Gastroesophageal sphincter (tissue), 4 donors: ENCODE measurements at regions not wholly inside any gene's neighbourhood (a gene's known extent, or its start where the extent isn't known, plus 50 kb on each side); places are given as distances from the start of the nearest gene placed in this dataset.

Source experiments
- ATAC-seq: fragments of 150-250 bp; one replicate; pipeline ENCODE4 v1.9.1; 2016; ENCODE audit warnings: mild to moderate bottlenecking, moderate library complexity
- H3K27ac ChIP-seq, 4 donors: fragments of 200-600 bp; sonication (generic) in 3 of 4; 1 replicate in 3 of 4; 2 replicates in 1 of 4; pipeline ENCODE4 v1.5.1; 2016 to 2019
- H3K27me3 ChIP-seq: fragments of 200-600 bp; sonication (generic); one replicate; pipeline ENCODE4 v1.5.1; 2019
- H3K36me3 ChIP-seq, 2 donors: fragments of 200-600 bp; sonication (generic); one replicate each; pipeline ENCODE4 v1.5.1; 2019; ENCODE audit warnings: control low read depth in 1 of 2
- H3K4me1 ChIP-seq, 3 donors: fragments of 200-600 bp; sonication (generic); 1 replicate in 2 of 3; 2 replicates in 1 of 3; pipeline ENCODE4 v1.5.1; 2016 to 2019; ENCODE audit warnings: control low read depth in 2 of 3
- H3K4me3 ChIP-seq, 2 donors: fragments of 200-600 bp; sonication (generic); one replicate each; pipeline ENCODE4 v1.5.1; 2019; ENCODE audit warnings: mild to moderate bottlenecking in 1 of 2, moderate library complexity in 1 of 2
- H3K9me3 ChIP-seq, 3 donors: fragments of 200-600 bp; sonication (generic); one replicate each; pipeline ENCODE4 v1.5.1; 2017 to 2019; ENCODE audit warnings: control low read depth in 2 of 3
- CTCF ChIP-seq, 4 experiments: fragments of 200-600 bp in 2 of 4; fragments of 450-650 bp in 2 of 4; sonication (generic) in 1 of 4; IDR thresholded peaks; one replicate each; pipeline ENCODE4 v1.5.1; 2017 to 2019; ENCODE audit warnings: antibody characterized with exemption in 4 of 4, mild to moderate bottlenecking in 2 of 4, moderate library complexity in 2 of 4
- EP300 ChIP-seq: sonication (generic); formaldehyde crosslinking; IDR thresholded peaks from one replicate; pipeline ENCODE4 v1.6.1; 2017; ENCODE audit warnings: antibody characterized with exemption, mild to moderate bottlenecking
- POLR2A ChIP-seq, 2 donors: fragments of 450-650 bp; IDR thresholded peaks; one replicate each; pipeline ENCODE4 v1.6.1; 2017; ENCODE audit warnings: antibody characterized with exemption in 2 of 2, mild to moderate bottlenecking in 2 of 2, moderate library complexity in 1 of 2
- POLR2AphosphoS5 ChIP-seq: sonication (generic); formaldehyde crosslinking; IDR thresholded peaks from one replicate; pipeline ENCODE4 v1.6.1; 2017; ENCODE audit warnings: antibody characterized with exemption
- WGBS, 2 donors: methylation state at CpG; one replicate each; pipeline ENCODE4 v1.1.5; 2018; ENCODE audit warnings: low coverage in 1 of 2; 5-methylcytosine and 5-hydroxymethylcytosine counted together

- 75 to 85% methylated on average over 1 of the region's 1 CpG for WGBS, 2 donors
- Histone ChIP-seq H3K36me3 (no peaks in the 10 kb centered on the region), H3K4me1 (no peaks in the 10 kb centered on the region), H3K4me3 (no peak overlapping the region), H3K27ac (no peak overlapping the region), H3K9me3 (no peaks in the 10 kb centered on the region), H3K27me3 (no peaks in the 10 kb centered on the region)
- no peak for TF ChIP-seq CTCF (IDR thresholded peaks at IDR 0.05)
- TF ChIP-seq EP300, result no peak
- no peak for TF ChIP-seq POLR2AphosphoS5
- TF ChIP-seq POLR2A (IDR thresholded peaks at IDR 0.05), result no peak
- no peak for ATAC-seq
These were observed 340.6 kb downstream of the SOX2 start for GRCh38 chr3:182052332-182052731.

DNA sequence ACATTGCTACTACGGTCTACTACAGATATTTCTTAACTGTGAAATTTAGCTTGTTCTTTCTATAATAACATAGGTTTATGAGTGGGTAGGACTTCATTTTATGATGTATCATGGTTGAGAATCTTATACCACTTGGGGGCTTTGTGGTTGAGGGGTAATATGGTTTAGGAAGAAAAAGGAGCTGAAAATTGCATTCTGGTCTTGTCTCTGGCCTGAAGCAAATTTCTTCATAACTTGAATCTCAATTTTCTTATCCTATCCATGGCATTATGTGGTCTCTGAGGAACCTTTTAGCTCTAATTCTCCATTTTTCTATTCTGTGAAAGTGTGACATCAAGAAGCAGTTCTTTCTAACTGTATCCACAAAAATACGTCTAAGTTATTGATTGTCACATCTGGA lies 341.0 kb downstream of the SOX2 start:
- H3K4me3 ChIP-seq, result no peak overlapping the region
- no peaks in the 10 kb centered on the region for H3K4me1 ChIP-seq
- H3K27me3 ChIP-seq, result no peaks in the 10 kb centered on the region
- 80 to 85% methylated on average over 2 of the region's 2 CpGs for WGBS, 2 donors
- no peak overlapping the region for H3K27ac ChIP-seq
- TF ChIP-seq POLR2AphosphoS5 (no peak), POLR2A (IDR thresholded peaks at IDR 0.05) (no peak), EP300 (no peak)
- H3K36me3 ChIP-seq, result no peaks in the 10 kb centered on the region
- ATAC-seq, result no peak
- H3K9me3 ChIP-seq, result no peaks in the 10 kb centered on the region

DNA sequence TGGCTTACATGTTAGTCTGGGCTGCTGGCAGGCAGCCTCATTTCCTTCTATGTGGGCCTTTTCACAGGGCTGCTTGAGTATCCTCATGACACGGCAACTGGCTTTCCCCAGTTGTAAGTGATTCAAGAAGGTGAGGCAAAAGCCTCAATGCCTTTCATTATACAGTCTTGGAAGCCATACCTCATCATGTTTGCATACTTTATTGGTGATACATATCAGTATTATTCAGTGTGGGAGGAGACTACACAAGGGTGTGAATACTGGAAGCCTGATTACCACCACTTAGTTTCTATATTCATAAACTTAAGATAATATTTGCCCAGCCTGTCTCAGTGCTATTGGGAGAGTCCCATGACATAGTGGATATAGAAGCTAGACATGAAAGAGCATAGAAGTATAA lies 346.8 kb downstream of the SOX2 start:
- Histone ChIP-seq H3K27ac (no peak overlapping the region), H3K4me3 (no peak overlapping the region), H3K4me1 (no peaks in the 10 kb centered on the region), H3K36me3 (no peaks in the 10 kb centered on the region), H3K9me3 (no peaks in the 10 kb centered on the region), H3K27me3 (no peaks in the 10 kb centered on the region)
- ATAC-seq, result no peak
- TF ChIP-seq POLR2AphosphoS5, result no peak
- TF ChIP-seq EP300, result no peak
- TF ChIP-seq POLR2A (IDR thresholded peaks at IDR 0.05), result no peak
- TF ChIP-seq CTCF (IDR thresholded peaks at IDR 0.05), result no peak
- WGBS, 2 donors, result 71 to 100% methylated on average over 1 of the region's 1 CpG

GRCh38 chr3:182063742-182064141 lies 352.0 kb downstream of the SOX2 start:
- no peak for ATAC-seq

DNA sequence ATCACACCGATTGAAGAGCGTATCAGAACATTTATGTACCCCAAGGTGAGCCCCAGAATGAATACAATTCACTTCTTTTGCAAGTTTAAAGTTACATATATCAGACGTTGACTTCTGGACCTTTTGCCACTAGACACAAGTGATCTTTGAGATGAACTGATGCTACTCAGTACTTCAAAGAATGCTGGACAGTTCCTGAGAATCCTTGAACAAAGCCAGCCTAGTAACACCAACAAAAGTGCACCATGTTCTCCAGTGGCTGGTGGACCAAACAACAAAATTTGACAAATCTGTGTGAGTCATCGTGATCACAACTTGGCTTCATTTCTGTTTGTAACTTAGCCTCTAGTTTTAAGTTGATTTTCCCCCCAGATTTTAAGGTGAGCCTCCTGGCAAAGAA lies 355.7 kb downstream of the SOX2 start:
- Histone ChIP-seq H3K9me3 (no peaks in the 10 kb centered on the region), H3K27me3 (no peaks in the 10 kb centered on the region), H3K27ac (no peak overlapping the region), H3K4me1 (no peaks in the 10 kb centered on the region), H3K4me3 (no peak overlapping the region), H3K36me3 (no peaks in the 10 kb centered on the region)
- WGBS, 2 donors, result 75 to 82% methylated on average over 4 of the region's 4 CpGs
- ATAC-seq, result no peak
- TF ChIP-seq EP300 (no peak), POLR2AphosphoS5 (no peak), CTCF (IDR thresholded peaks at IDR 0.05) (no peak), POLR2A (IDR thresholded peaks at IDR 0.05) (no peak)

More at GRCh38 chr3:182063742-182064141, 352.0 kb downstream of the SOX2 start:
- H3K27me3 ChIP-seq, result no peaks in the 10 kb centered on the region
- H3K36me3 ChIP-seq, result no peaks in the 10 kb centered on the region
- no peaks in the 10 kb centered on the region for H3K4me1 ChIP-seq
- no peak overlapping the region for H3K27ac ChIP-seq
- TF ChIP-seq EP300 (no peak), CTCF (IDR thresholded peaks at IDR 0.05) (no peak), POLR2AphosphoS5 (no peak), POLR2A (IDR thresholded peaks at IDR 0.05) (no peak)
- no peaks in the 10 kb centered on the region for H3K9me3 ChIP-seq
- 17 to 18% methylated on average over 1 of the region's 1 CpG for WGBS, 2 donors
- no peak overlapping the region for H3K4me3 ChIP-seq

DNA sequence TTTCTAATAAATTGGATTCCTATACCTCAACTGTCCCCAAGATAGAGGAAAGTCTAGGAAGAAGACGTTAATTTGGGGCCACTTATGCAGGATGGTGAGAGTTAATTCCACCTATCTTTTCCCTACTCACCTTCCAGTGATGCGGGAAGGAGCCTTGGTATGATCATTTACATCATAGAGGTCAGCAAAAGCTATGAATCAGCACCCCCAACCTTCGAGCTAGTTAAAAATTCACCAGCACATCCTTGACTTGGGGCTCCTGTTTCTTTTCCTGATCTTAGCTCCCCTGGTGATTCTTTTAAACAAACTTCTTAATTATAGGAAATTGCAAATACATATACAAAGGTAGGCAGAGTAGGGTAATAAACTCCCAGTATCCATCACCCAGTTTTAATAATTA lies 366.6 kb downstream of the SOX2 start:
- Histone ChIP-seq H3K9me3 (no peaks in the 10 kb centered on the region), H3K27ac (no peak overlapping the region), H3K4me3 (no peak overlapping the region), H3K36me3 (no peaks in the 10 kb centered on the region), H3K4me1 (no peaks in the 10 kb centered on the region), H3K27me3 (no peaks in the 10 kb centered on the region)
- 24 to 53% methylated on average over 3 of the region's 3 CpGs for WGBS, 2 donors
- TF ChIP-seq CTCF (IDR thresholded peaks at IDR 0.05) (no peak), POLR2AphosphoS5 (no peak), EP300 (no peak), POLR2A (IDR thresholded peaks at IDR 0.05) (no peak)
- no peak for ATAC-seq
